ENCODE measurements at regions not wholly inside any gene's neighbourhood (a gene's known extent, or its start where the extent isn't known, plus 50 kb on each side); places are given as distances from the start of the nearest gene placed in this dataset.
"Not testable (repeated sequence)": the region's sequence is repeated elsewhere in the genome, so short reads cannot be mapped to it uniquely, and the experiment has no call there.

DNA sequence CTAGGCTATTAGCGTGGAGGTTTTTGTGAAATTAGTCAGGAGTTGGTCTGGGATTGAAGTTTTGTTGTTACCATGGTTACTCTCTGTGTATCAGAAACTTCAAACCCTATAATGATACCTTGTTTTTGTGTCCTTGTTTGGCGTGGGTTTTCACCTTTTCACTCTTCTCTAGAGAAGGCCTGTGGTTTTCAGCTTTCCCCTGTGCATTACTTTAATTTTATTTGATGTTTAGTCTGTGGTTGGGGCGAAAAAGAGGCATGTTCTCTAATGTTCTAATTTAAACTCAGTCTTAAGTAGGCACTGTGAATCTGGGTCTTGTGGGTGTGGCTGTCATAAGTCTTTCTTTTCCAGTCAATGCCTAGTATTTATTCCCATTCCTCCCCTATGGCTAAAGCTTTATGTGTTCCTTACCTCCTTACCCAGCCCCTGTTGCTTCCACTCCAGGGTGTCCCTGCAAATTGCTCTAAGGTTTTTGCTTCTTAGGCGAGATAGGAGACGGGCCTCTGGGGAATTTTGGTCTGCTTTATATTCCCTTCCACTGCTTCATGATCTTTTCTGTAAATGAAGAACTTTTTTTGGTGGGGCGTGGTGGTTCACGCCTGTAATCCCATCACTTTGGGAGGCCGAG is 125.1 kb upstream of the XIST start:
- peak overlapping the region; percentile 81 for H3K27ac ChIP-seq (ENCODE audit: insufficient read length, low read depth, low read length)
- no peak overlapping the region; the same call in 1 of the 2 replicates for H3K4ac ChIP-seq (ENCODE audit: low read depth, low read length)
- H3K4me2 ChIP-seq (ENCODE audit: insufficient read depth, insufficient read length, low read length): no peak overlapping the region
- peak overlapping the region; percentile 33 for H3K18ac ChIP-seq (ENCODE audit: insufficient read length, low read depth, low read length)
- no peak overlapping the region for H2BK12ac ChIP-seq (ENCODE audit: insufficient read length, low read depth, low read length)
- no peak overlapping the region for H2AK5ac ChIP-seq (ENCODE audit: insufficient read length, low read length)
- no CpG with 5 or more reads among the region's 8 CpGs for WGBS (ENCODE audit: extremely low coverage, insufficient read length, low lambda C conversion rate)
- H2BK5ac ChIP-seq (ENCODE audit: insufficient read length, low read length): no peak overlapping the region
- H3K4me1 ChIP-seq (ENCODE audit: insufficient read depth, low read length): peaks cover 6% of the 10 kb centered on the region; the same call in 1 of the 2 replicates
- H2BK15ac ChIP-seq (ENCODE audit: low read depth, low read length): no peak overlapping the region
- H3K56ac ChIP-seq (ENCODE audit: insufficient read length, low read depth, low read length): no peak overlapping the region
- no peak overlapping the region for H2BK120ac ChIP-seq (ENCODE audit: low read depth, low read length, poor library complexity, severe bottlenecking)
- Mint-ChIP-seq H3K36me3 (ENCODE audit: insufficient read depth in 1 of 3, low read depth in 3 of 3) (peaks cover 8 to 18% (median 8%) of the 10 kb centered on the region in 3 experiments; a peak in 6 of 7 replicates), H3K4me3 (peak overlapping the region; percentile 8 to 75; a peak in 4 of 5 replicates), H3K9me3 (no peaks in the 10 kb centered on the region), H3K27me3 (ENCODE audit: low read depth) (no peaks in the 10 kb centered on the region; the same call in 1 of the 2 replicates), H3K4me1 (peaks cover 71 to 83% of the 10 kb centered on the region in 2 experiments), H3K27ac (peak overlapping the region; percentile 71 to 99 (median 98))
- H4K91ac ChIP-seq (ENCODE audit: insufficient read length, low read depth, low read length): no peak overlapping the region
- no peak overlapping the region for H2AFZ ChIP-seq (ENCODE audit: low read length)
- no peak overlapping the region for H4K8ac ChIP-seq (replicated peaks; ENCODE audit: insufficient read length, low read depth, low read length)
- TF ChIP-seq, protein P1, sequence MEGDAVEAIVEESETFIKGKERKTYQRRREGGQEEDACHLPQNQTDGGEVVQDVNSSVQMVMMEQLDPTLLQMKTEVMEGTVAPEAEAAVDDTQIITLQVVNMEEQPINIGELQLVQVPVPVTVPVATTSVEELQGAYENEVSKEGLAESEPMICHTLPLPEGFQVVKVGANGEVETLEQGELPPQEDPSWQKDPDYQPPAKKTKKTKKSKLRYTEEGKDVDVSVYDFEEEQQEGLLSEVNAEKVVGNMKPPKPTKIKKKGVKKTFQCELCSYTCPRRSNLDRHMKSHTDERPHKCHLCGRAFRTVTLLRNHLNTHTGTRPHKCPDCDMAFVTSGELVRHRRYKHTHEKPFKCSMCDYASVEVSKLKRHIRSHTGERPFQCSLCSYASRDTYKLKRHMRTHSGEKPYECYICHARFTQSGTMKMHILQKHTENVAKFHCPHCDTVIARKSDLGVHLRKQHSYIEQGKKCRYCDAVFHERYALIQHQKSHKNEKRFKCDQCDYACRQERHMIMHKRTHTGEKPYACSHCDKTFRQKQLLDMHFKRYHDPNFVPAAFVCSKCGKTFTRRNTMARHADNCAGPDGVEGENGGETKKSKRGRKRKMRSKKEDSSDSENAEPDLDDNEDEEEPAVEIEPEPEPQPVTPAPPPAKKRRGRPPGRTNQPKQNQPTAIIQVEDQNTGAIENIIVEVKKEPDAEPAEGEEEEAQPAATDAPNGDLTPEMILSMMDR (conservative IDR thresholded peaks at IDR 0.05): no peak
- H3K27me3 ChIP-seq (ENCODE audit: insufficient read depth, low read length): no peaks in the 10 kb centered on the region
- H2BK20ac ChIP-seq (ENCODE audit: low read depth, low read length, poor library complexity, severe bottlenecking): no peak overlapping the region
- peak; percentile 32 for DNase-seq
- H3K23ac ChIP-seq (ENCODE audit: insufficient read length, low read depth, low read length): no peak overlapping the region
- H4K5ac ChIP-seq (ENCODE audit: insufficient read length, low read depth, low read length): no peak overlapping the region
- peak overlapping the region; percentile 91 for H3T11ph ChIP-seq (ENCODE audit: low read length)
- H3K9ac ChIP-seq (ENCODE audit: extremely low read depth, insufficient read length, low read length): no peak overlapping the region
- H3K79me2 ChIP-seq (ENCODE audit: insufficient read depth, low read length): peaks cover 4% of the 10 kb centered on the region; the same call in 1 of the 2 replicates
- no peak overlapping the region for H3K14ac ChIP-seq (ENCODE audit: insufficient read depth, low read length)
- no peaks in the 10 kb centered on the region for H3K23me2 ChIP-seq (ENCODE audit: insufficient read length, low read depth, low read length, poor library complexity, severe bottlenecking)
- no peaks in the 10 kb centered on the region for H4K20me1 ChIP-seq (ENCODE audit: control insufficient read depth, insufficient read depth, insufficient read length)
- no peaks in the 10 kb centered on the region for H3K79me1 ChIP-seq (ENCODE audit: insufficient read depth, low read depth, low read length, poor library complexity, severe bottlenecking)
- H3K9me3 ChIP-seq (ENCODE audit: control insufficient read depth, low read depth, low read length): no peaks in the 10 kb centered on the region

DNA sequence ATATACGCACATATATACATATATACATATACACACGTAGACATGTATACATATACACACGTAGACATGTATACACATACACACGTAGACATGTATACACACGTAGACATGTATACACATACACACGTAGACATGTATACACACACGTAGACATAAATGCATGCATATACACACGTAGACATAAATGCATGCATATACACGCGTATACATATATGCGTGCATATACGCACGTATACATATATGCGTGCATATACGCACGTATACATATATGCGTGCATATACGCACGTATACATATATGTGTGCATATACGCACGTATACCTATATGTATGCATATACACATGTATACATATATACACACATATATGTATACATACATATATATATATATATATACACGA is 114.9 kb upstream of the XIST start:
- H3K23ac ChIP-seq (ENCODE audit: insufficient read length, low read depth, low read length); DNase-seq; H2BK15ac ChIP-seq (ENCODE audit: low read depth, low read length); H3K14ac ChIP-seq (ENCODE audit: insufficient read depth, low read length); H4K8ac ChIP-seq (replicated peaks; ENCODE audit: insufficient read length, low read depth, low read length); H3K9me3 ChIP-seq (ENCODE audit: control insufficient read depth, low read depth, low read length); H3K9me3 Mint-ChIP-seq; H2AK5ac ChIP-seq (ENCODE audit: insufficient read length, low read length); H2BK5ac ChIP-seq (ENCODE audit: insufficient read length, low read length); H3K4me2 ChIP-seq (ENCODE audit: insufficient read depth, insufficient read length, low read length); H3K4me3 Mint-ChIP-seq; H3K27me3 Mint-ChIP-seq (ENCODE audit: low read depth); H4K20me1 ChIP-seq (ENCODE audit: control insufficient read depth, insufficient read depth, insufficient read length); H3K9ac ChIP-seq (ENCODE audit: extremely low read depth, insufficient read length, low read length); H3K4ac ChIP-seq (ENCODE audit: low read depth, low read length); H3K79me1 ChIP-seq (ENCODE audit: insufficient read depth, low read depth, low read length, poor library complexity, severe bottlenecking); H4K91ac ChIP-seq (ENCODE audit: insufficient read length, low read depth, low read length); H3K23me2 ChIP-seq (ENCODE audit: insufficient read length, low read depth, low read length, poor library complexity, severe bottlenecking); H4K5ac ChIP-seq (ENCODE audit: insufficient read length, low read depth, low read length); H2BK12ac ChIP-seq (ENCODE audit: insufficient read length, low read depth, low read length); H2AFZ ChIP-seq (ENCODE audit: low read length); H3K56ac ChIP-seq (ENCODE audit: insufficient read length, low read depth, low read length); H3T11ph ChIP-seq (ENCODE audit: low read length); H2BK120ac ChIP-seq (ENCODE audit: low read depth, low read length, poor library complexity, severe bottlenecking); H3K27ac ChIP-seq (ENCODE audit: insufficient read length, low read depth, low read length); H2BK20ac ChIP-seq (ENCODE audit: low read depth, low read length, poor library complexity, severe bottlenecking); H3K18ac ChIP-seq (ENCODE audit: insufficient read length, low read depth, low read length); H3K27me3 ChIP-seq (ENCODE audit: insufficient read depth, low read length): not testable (repeated sequence)
- Histone ChIP-seq H3K4me1 (ENCODE audit: insufficient read depth, low read length) (peaks cover 25% of the 10 kb centered on the region), H3K79me2 (ENCODE audit: insufficient read depth, low read length) (peaks cover 19% of the 10 kb centered on the region; the same call in 1 of the 2 replicates)
- no CpG with 5 or more reads among the region's 22 CpGs for WGBS (ENCODE audit: extremely low coverage, insufficient read length, low lambda C conversion rate)
- H3K27ac Mint-ChIP-seq: peak overlapping the region in 1 of 3 experiments; percentile 99; a peak in 1 of 7 replicates
- H3K36me3 Mint-ChIP-seq (ENCODE audit: insufficient read depth in 1 of 3, low read depth in 3 of 3): peaks cover 14 to 42% (median 38%) of the 10 kb centered on the region in 3 experiments
- peaks cover 49 to 51% of the 10 kb centered on the region in 2 experiments for H3K4me1 Mint-ChIP-seq

Data from H9 (cell line).